SK-N-SH treated with all-trans-retinoic acid at 6 μM for 48 hours (cell line): ENCODE measurements at regions not wholly inside any gene's neighbourhood (a gene's known extent, or its start where the extent isn't known, plus 50 kb on each side); places are given as distances from the start of the nearest gene placed in this dataset.

Experiments
- POU6F1 ChIP-seq: fragments of 250-450 bp; sonication (Bioruptor Pico); IDR thresholded peaks from 2 replicates; pipeline ENCODE4 v1.8.0; 2021; ENCODE audit warnings: low read depth, mild to moderate bottlenecking, moderate library complexity, borderline replicate concordance
- PPARA ChIP-seq: fragments of 250-450 bp; sonication (Bioruptor Pico); IDR thresholded peaks from 2 replicates; pipeline ENCODE4 v1.5.0; 2020; ENCODE audit warnings: mild to moderate bottlenecking, borderline replicate concordance
- TF ChIP-seq, protein P1 (sequence below): fragments of 250-450 bp; sonication (Bioruptor Pico); IDR thresholded peaks from 2 replicates; pipeline ENCODE4 v1.5.1; 2021; ENCODE audit warnings: mild to moderate bottlenecking, moderate library complexity

DNA sequence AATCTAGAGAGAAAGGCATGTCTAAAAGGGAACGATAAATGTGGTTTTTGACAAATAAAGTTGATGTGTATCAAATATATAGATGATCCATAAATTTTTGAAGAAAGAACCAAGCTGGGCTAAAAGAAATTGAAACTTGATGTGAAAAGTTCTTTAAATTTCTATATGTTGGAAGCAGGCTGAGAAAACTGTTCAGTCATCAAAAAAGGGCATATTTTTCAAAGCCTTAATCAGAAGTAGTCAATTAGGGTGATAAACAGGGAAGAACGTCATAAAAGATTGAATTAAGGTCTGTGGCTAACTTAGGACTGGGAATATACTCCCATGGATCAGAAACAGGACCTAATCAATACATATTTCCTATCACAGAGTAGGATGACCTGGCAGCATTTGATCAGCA is 211.4 kb upstream of the ZRANB2 start:
- TF ChIP-seq, protein P1, sequence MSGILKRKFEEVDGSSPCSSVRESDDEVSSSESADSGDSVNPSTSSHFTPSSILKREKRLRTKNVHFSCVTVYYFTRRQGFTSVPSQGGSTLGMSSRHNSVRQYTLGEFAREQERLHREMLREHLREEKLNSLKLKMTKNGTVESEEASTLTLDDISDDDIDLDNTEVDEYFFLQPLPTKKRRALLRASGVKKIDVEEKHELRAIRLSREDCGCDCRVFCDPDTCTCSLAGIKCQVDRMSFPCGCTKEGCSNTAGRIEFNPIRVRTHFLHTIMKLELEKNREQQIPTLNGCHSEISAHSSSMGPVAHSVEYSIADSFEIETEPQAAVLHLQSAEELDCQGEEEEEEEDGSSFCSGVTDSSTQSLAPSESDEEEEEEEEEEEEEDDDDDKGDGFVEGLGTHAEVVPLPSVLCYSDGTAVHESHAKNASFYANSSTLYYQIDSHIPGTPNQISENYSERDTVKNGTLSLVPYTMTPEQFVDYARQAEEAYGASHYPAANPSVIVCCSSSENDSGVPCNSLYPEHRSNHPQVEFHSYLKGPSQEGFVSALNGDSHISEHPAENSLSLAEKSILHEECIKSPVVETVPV, result no peak
- TF ChIP-seq PPARA (CRISPR knock-in tag) (no peak), POU6F1 (no peak)
